C4-2B (cell line): ENCODE measurements at regions not wholly inside any gene's neighbourhood (a gene's known extent, or its start where the extent isn't known, plus 50 kb on each side); places are given as distances from the start of the nearest gene placed in this dataset.

Experiments used
- ZFX ChIP-seq: fragments of 450-650 bp; IDR thresholded peaks from 2 replicates; pipeline ENCODE4 v1.6.1; 2017
- TF ChIP-seq, protein P1 (sequence below): fragments of 450-650 bp; conservative IDR thresholded peaks from 2 replicates; pipeline ENCODE4 v1.5.1; 2017; ENCODE audit warnings: mild to moderate bottlenecking

DNA sequence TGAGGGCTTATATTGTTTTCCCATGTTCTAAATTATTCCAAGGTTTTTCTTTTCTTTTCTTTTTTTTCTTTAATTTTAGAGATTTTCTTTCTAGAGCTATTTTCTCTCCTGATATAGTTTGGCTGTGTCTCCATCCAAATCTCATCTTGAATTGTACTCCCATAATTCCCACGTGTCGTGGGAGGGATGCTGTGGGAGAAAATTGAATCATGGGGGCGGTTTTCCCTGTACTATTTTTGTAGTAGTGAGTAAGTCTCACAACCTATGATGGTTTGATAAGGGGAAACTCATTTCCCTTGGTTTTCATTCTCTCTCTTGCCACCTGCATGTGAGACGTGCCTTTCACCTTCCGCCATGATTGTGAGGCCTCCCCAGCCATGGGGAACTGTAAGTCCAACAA lies 1906.4 kb upstream of the PRR20A start:
- TF ChIP-seq, protein P1, sequence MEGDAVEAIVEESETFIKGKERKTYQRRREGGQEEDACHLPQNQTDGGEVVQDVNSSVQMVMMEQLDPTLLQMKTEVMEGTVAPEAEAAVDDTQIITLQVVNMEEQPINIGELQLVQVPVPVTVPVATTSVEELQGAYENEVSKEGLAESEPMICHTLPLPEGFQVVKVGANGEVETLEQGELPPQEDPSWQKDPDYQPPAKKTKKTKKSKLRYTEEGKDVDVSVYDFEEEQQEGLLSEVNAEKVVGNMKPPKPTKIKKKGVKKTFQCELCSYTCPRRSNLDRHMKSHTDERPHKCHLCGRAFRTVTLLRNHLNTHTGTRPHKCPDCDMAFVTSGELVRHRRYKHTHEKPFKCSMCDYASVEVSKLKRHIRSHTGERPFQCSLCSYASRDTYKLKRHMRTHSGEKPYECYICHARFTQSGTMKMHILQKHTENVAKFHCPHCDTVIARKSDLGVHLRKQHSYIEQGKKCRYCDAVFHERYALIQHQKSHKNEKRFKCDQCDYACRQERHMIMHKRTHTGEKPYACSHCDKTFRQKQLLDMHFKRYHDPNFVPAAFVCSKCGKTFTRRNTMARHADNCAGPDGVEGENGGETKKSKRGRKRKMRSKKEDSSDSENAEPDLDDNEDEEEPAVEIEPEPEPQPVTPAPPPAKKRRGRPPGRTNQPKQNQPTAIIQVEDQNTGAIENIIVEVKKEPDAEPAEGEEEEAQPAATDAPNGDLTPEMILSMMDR, result no peak
- no peak for TF ChIP-seq ZFX
